ENCODE measurements at regions not wholly inside any gene's neighbourhood (a gene's known extent, or its start where the extent isn't known, plus 50 kb on each side); places are given as distances from the start of the nearest gene placed in this dataset.
"Not testable (repeated sequence)": the region's sequence is repeated elsewhere in the genome, so short reads cannot be mapped to it uniquely, and the experiment has no call there.

DNA sequence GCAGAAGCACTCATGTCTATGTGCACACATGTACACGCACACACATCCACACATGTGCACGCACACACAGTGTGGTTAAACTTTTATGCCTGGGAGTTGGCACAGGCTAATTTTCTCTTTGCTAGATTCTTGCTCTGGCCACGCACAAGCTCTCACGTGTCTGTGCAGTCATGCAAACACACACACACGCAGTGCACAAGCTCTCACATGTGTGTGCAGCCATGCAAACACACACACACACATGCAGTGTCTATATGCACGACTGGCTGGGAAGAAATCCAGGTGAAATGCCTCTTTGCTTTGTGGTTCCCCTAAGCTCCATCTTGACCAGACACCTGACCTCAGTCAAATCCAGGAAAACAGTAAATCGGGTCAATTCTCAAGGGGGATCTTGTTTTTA lies 138.0 kb downstream of the SHOX start:
- DNase-seq (ENCODE audit: low read depth in 2 of 2, low spot score in 1 of 2): no peak

- no peak for DNase-seq (ENCODE audit: low read depth in 2 of 2, low spot score in 1 of 2)
Observed at GRCh38 chrX:758917-759316, 128.3 kb downstream of the SHOX start.

GRCh38 chrX:750812-751211 lies 120.2 kb downstream of the SHOX start:
- no peak for DNase-seq (ENCODE audit: low read depth in 2 of 2, low spot score in 1 of 2)

GRCh38 chrX:750263-750662 lies 119.7 kb downstream of the SHOX start:
- no peak for DNase-seq (ENCODE audit: low read depth in 2 of 2, low spot score in 1 of 2)

DNA sequence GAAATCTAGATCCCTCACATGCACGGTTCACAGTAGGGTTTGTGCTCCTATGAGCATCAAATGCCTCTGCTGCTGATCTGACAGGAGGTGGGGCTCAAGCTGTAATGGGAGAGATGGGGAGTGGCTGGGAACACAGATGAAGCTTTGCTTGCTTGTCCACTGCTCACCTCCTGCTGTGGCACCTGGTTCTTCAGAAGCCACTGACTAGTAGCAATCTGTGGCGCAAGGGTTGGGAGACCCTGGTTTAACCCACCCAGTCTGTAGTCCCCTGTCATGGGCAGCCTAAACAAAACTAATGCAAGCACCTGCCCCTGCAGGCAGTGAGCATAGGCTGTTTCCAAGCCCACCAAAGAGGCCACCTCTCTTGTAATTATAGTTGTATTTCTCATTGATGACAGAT lies 116.6 kb downstream of the SHOX start:
- no peak for DNase-seq (ENCODE audit: low read depth in 2 of 2, low spot score in 1 of 2)

DNA sequence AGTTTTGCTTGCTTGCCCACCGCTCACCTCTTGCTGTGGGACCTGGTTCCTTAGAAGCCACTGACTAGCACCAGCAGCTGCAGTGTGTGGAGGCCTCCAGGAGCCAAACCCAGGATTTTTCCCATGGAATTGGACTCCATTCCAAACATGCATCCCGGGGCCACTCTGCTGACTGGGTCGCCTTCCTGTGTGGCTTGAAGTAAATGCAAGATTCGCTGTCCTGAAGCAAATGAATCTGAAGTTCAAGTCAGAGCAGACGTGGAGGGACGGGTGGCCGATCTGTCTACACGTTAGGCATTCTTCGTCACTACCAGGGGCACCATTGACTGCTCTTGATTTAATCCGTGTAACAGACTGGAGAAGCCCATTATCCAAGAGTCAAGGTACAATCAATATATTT lies 109.0 kb downstream of the SHOX start:
- no peak for DNase-seq (ENCODE audit: low read depth in 2 of 2, low spot score in 1 of 2)

DNA sequence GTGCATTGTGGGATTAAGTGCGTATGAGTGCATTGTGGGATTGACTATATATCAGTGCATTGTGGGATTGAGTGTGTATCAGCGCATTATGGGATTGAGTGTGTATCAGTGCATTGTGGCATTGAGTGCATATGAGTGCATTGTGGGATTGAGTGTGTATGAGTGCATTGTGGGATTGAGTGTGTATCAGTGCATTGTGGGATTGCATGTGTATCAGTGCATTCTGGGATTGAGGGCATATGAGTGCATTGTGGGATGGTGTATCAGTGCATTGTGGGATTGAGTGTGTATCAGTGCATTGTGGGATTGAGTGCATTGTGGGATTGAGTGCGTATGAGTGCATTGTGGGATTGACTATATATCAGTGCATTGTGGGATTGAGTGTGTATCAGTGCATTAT lies 106.4 kb downstream of the SHOX start:
- DNase-seq (ENCODE audit: low read depth in 2 of 2, low spot score in 1 of 2): not testable (repeated sequence)

GRCh38 chrX:734362-734761 lies 103.8 kb downstream of the SHOX start:
- no peak for DNase-seq (ENCODE audit: low read depth in 2 of 2, low spot score in 1 of 2)

- DNase-seq (ENCODE audit: low read depth in 2 of 2, low spot score in 1 of 2): no peak
Observed at GRCh38 chrX:733961-734360, 103.4 kb downstream of the SHOX start.

DNA sequence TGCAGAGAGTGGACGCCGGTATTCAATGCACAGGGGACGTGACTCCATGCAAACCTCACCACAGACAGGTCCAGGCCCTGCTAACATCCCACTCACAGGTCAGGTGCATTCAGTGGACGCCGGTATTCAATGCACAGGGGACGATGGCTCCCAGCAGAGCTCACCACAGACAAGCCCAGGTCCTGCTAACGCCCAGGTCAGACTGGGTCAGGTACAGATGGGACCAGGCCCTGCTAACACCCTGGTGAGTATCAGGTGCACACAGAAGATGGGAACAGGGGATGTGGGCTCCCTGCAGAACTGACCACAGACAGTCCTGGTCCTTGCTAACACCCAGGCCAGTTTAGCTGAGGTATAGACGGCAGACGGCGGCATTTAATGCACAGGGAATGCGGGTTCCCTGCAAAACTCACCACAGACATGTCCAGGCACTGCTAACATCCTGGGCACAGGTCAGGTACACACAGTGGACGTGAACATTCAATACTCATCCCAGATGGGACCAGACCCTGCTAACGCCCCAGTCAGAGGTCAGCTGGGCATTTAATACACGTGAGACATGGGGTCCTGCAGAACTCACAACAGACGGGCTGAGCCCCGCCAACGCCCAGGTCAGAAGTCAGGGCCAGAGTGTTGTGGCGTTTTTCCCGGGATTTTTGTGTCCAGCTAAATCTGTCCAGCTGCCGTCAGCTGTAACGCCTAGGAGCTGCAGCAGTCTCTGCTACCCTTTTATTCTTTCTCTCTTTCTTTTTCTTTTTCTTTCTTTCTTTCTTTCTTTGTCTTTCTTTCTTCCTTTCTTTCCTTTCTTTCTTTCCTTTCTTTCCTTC lies 99.2 kb downstream of the SHOX start:
- DNase-seq (ENCODE audit: low read depth in 2 of 2, low spot score in 1 of 2): no peak

- DNase-seq (ENCODE audit: low read depth in 2 of 2, low spot score in 1 of 2): not testable (repeated sequence)
Observed at GRCh38 chrX:729101-729500, 98.5 kb downstream of the SHOX start.

GRCh38 chrX:728639-729038 lies 98.0 kb downstream of the SHOX start:
- not testable (repeated sequence) for DNase-seq (ENCODE audit: low read depth in 2 of 2, low spot score in 1 of 2)

DNA sequence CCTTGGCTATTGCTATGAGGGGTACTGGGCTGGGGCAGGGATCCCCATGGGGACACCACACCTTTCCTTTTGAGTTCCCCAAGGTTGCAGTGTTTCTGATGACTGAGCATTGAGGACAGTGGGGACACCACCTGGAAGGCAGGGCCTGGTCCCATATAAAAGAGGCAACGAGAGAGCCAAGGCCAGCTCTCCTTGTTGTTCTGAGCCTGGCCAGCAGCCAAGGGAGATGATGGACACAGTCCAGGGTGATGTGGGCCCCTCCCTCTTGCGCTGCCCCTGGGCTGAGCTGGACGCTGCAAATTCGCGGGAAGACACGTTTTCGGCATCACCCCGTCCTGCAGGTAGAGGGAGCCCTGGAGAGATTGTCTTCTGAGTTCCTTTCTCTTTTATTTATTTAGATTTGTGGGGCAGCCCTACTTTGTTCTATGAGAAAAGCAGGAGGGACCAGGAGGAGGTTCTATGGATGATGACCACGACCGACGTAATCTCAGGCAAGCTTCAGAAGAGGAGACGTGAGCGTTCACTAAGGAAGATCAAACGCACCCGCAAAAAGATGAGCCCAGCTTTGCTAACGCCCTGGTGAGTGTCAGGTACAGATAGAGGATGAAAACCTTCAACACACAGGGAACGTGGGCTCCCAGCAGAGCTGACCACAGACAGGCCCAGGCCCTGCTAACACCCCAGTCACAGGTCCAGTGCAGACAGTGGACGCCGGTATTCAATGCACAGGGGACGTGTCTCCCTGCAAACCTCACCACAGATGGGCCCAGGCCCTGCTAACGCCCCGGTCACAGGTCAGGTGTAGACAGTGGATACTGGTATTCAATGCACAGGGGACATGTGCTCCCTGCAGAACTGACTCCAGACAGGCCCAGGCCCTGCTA lies 97.4 kb downstream of the SHOX start:
- DNase-seq (ENCODE audit: low read depth in 2 of 2, low spot score in 1 of 2): no peak

DNA sequence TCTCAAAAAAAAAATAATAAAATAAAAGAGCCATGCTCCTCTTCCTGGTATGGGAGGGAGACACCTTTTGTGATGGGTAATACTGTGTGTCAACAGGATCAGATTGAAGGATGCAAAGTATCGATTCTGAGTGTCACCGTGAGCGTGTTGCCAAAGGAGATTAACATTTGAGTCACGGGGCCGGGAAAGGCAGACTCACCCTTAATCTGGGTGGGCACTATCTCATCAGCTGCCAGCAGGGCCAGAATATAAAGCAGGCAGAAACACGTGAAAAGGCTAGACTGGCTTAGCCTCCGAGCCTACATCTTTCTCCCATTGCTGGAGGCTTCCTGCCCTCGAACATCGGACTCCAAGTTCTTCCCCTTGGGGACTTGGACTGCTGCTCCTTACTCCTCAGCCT lies 95.4 kb downstream of the SHOX start:
- DNase-seq (ENCODE audit: low read depth in 2 of 2, low spot score in 1 of 2): no peak

DNA sequence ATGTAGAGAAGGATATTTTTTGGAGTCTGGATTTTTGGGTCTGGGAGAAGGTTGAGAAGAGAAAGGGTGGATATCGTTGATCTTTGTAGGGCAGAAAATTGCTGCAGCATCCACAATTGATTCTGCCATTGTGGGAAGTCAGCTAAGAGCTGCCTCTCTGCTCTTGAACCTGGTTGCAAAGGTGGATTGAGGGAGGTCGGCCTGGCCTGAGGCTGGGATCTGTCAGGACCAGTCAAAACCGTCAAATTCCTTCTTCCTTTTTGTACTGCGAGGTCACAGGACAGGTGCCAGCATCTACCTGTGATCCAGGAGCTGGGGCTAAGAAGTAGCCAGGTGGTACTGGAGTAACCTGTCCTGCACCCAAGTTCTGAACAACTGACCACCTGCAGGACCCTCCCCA lies 93.7 kb downstream of the SHOX start:
- DNase-seq (ENCODE audit: low read depth in 2 of 2, low spot score in 1 of 2): no peak

DNA sequence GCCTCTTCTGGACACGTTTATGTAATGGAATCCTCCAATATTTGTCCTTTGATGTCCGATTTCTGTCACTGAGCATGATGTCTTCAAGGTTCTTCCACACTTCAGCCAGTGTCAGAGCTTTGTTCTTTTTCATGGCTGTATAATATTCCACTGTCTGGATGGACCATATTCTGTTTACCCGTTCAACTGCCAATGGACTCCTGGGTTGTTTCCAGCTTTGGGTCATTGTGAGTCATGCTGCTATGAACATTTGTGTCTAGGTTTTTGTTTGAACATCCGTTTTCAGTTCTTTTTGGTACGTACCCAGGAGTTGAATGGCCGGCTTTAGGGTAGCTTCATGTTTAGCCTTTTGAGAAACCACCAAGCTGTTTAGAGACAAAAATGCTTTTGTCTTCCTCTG lies 93.2 kb downstream of the SHOX start:
- DNase-seq (ENCODE audit: low read depth in 2 of 2, low spot score in 1 of 2): no peak

DNA sequence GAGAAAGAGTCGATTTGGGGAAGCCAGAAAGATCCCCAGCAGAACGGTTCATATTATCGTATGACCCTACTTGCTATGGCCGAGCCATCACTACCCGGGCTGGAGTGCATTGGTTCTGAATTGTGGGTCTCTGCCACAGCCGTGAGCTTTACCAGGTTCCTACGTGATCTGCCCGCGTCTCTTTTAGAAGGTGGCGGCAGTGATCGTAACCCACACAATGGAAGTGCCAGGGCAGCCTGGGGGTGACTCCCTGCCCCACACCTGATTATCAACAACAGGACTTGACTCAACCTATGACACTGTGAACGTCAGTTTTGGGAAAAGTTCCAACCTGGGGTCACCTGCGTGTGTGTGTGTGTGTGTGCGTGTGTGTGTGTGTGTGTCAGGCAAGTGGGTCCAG lies 90.8 kb downstream of the SHOX start:
- DNase-seq (ENCODE audit: low read depth in 2 of 2, low spot score in 1 of 2): no peak

- DNase-seq (ENCODE audit: low read depth in 2 of 2, low spot score in 1 of 2): no peak
Observed at GRCh38 chrX:720825-721224, 90.2 kb downstream of the SHOX start.

DNA sequence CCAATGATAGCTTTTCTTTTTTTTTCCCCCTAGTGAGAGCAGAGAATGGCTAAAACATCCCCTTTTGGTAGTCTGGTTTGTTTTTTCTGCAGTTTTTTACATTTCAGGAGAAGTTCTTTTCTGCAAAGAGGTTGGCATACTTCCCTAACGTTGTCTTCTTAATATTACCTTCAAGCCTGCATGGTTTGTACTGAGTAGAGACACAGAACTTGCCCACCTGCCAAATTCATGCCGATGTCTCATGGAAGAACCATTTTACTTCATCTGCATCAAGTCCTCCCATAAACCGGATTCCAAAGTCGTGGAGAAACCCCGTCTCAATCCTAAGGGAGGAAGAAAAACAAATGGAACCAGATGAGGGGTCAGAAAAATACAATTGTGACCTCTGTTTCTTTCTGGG lies 89.7 kb downstream of the SHOX start:
- no peak for DNase-seq (ENCODE audit: low read depth in 2 of 2, low spot score in 1 of 2)

GRCh38 chrX:716136-716535 lies 85.5 kb downstream of the SHOX start:
- no peak for DNase-seq (ENCODE audit: low read depth in 2 of 2, low spot score in 1 of 2)

- no peak for DNase-seq (ENCODE audit: low read depth in 2 of 2, low spot score in 1 of 2)
Observed at GRCh38 chrX:714131-714530, 83.5 kb downstream of the SHOX start.

All from stimulated activated CD8-positive, alpha-beta memory T cell treated with anti-CD3 and anti-CD28 coated beads, Interleukin-4, amount 100 ng/mL, for 4 hours (primary cell).